ENCODE measurements at regions not wholly inside any gene's neighbourhood (a gene's known extent, or its start where the extent isn't known, plus 50 kb on each side); places are given as distances from the start of the nearest gene placed in this dataset.

DNA sequence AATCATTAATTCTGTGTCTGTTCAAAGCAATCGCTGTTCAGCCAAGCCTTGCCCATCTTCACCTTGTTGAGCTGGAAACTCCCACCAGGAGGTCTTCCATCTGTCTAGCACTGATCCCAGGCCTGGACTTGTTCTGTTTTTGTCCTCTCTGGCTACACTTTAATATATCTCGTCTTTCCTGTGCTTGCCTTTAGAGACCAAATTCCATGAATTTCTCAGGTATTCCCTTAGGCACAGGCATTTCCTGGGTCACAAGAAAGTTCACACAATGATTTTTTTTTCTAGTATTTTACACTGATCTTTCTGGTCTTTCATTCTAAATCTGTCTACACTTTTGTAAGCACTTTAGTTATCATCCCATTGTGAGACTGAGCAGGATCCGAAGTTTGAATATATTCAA lies 116.4 kb upstream of the CCND2 start:
- no peak overlapping the region for H3K4me3 Mint-ChIP-seq
- H3K9me3 Mint-ChIP-seq: peaks cover 4% of the 10 kb centered on the region
- H3K27ac Mint-ChIP-seq: no peak overlapping the region
- H3K27me3 Mint-ChIP-seq: no peaks in the 10 kb centered on the region
- ChIA-PET CTCF (interaction anchor here (1.2 kb wide), 2 partner anchors 12 to 59 kb away, joined by 3 to 4 read pairs; no protein-coding TSS in a partner anchor), POLR2A (interaction anchor here (0.7 to 4.8 kb wide), 5 partner anchors 8 to 120 kb away, joined by 3 to 31 read pairs (median 9); no protein-coding TSS in a partner anchor)
- no peak for ATAC-seq
- no peak for DNase-seq
- peaks cover 82% of the 10 kb centered on the region for H3K4me1 Mint-ChIP-seq (ENCODE audit: low read depth)
- peaks cover 2% of the 10 kb centered on the region for H3K36me3 Mint-ChIP-seq (ENCODE audit: low read depth)
- TF ChIP-seq, protein P1, sequence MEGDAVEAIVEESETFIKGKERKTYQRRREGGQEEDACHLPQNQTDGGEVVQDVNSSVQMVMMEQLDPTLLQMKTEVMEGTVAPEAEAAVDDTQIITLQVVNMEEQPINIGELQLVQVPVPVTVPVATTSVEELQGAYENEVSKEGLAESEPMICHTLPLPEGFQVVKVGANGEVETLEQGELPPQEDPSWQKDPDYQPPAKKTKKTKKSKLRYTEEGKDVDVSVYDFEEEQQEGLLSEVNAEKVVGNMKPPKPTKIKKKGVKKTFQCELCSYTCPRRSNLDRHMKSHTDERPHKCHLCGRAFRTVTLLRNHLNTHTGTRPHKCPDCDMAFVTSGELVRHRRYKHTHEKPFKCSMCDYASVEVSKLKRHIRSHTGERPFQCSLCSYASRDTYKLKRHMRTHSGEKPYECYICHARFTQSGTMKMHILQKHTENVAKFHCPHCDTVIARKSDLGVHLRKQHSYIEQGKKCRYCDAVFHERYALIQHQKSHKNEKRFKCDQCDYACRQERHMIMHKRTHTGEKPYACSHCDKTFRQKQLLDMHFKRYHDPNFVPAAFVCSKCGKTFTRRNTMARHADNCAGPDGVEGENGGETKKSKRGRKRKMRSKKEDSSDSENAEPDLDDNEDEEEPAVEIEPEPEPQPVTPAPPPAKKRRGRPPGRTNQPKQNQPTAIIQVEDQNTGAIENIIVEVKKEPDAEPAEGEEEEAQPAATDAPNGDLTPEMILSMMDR (IDR thresholded peaks at IDR 0.05): no peak
- intact Hi-C loops (cut with micrococcal nuclease): no loop called here

DNA sequence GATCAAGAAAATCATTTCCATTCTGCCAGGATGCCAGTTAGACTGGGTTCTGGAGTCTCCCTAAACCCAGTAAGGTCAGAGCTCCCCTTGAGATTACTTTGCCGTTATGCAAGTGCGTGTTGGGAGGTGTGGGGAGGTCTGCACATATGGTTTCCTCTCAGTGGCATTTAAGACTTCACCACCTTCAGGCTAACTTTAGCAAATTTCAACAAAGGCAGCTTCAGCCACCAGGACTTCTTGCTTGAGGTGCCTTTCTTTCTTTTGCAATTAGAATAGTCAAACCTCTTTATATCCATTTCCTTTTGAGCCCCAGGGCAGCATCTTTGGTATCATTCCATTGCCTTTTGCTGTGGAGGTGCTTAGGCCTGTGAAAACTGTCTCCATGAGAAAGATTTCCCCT lies 117.2 kb upstream of the CCND2 start:
- DNase-seq: no peak

GRCh38 chr12:4154672-4155225 lies 118.8 kb upstream of the CCND2 start:
- Mint-ChIP-seq H3K9me3 (peaks cover 11% of the 10 kb centered on the region), H3K36me3 (ENCODE audit: low read depth) (peaks cover 7% of the 10 kb centered on the region), H3K27me3 (no peaks in the 10 kb centered on the region), H3K27ac (peak overlapping the region; percentile 92), H3K4me3 (no peak overlapping the region), H3K4me1 (ENCODE audit: low read depth) (peaks cover 80% of the 10 kb centered on the region)
- TF ChIP-seq, protein P1 (IDR thresholded peaks at IDR 0.05): no peak
- DNase-seq (no peak), ATAC-seq (no peak)
- POLR2A ChIA-PET: interaction anchor here (0.6 to 4.8 kb wide), 11 partner anchors 9 to 122 kb away, joined by 3 to 35 read pairs (median 8); partner anchors contain the start of gene CCND2
- CTCF ChIA-PET: interaction anchor here (1.0 to 4.9 kb wide), 9 partner anchors 9 to 192 kb away, joined by 3 to 37 read pairs (median 4); no protein-coding TSS in a partner anchor
- intact Hi-C loops (cut with micrococcal nuclease): no loop called here

More for the DNA sequence above, 117.2 kb upstream of the CCND2 start:
- H3K4me3 Mint-ChIP-seq: no peak overlapping the region
- H3K27me3 Mint-ChIP-seq: no peaks in the 10 kb centered on the region
- ATAC-seq: no peak
- no peaks in the 10 kb centered on the region for H3K36me3 Mint-ChIP-seq (ENCODE audit: low read depth)
- POLR2A ChIA-PET: interaction anchor here (1.6 to 4.8 kb wide), 5 partner anchors 9 to 121 kb away, joined by 4 to 35 read pairs (median 21); no protein-coding TSS in a partner anchor
- TF ChIP-seq, protein P1 (IDR thresholded peaks at IDR 0.05): no peak
- peaks cover 85% of the 10 kb centered on the region for H3K4me1 Mint-ChIP-seq (ENCODE audit: low read depth)
- H3K27ac Mint-ChIP-seq: peak overlapping the region; percentile 56
- H3K9me3 Mint-ChIP-seq: peaks cover 2% of the 10 kb centered on the region
- intact Hi-C loops (cut with micrococcal nuclease): no loop called here
- CTCF ChIA-PET: interaction anchor here (1.2 to 4.9 kb wide), 3 partner anchors 13 to 121 kb away, joined by 3 to 37 read pairs (median 15); no protein-coding TSS in a partner anchor

DNA sequence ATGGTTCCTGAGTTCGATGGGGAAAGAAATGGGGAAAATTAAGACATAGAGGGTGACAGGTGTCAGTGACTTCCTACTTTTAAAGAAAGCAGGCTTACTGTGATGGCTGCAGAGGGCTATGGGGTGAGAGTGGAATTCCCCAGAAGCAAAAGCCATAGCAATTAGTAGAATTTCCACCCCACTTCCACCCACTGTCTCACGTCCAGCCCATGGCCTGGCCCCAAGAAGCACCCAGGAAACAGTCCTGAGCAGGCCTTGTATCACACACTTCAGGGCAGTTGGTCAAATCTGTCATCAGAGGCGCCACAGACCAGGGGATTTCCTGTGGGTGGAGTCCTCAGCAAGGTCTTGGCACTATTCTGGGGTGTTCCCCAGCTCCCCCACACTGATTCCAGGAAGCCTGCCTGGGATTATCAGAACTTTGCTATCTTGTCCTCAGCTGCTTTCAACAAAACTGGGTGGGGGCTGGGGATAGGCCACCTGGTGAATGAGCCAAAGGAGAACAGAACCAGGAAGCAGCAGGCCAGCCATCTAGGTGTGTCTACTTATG lies 120.1 kb upstream of the CCND2 start:
- ChIA-PET CTCF (interaction anchor here (0.8 to 4.9 kb wide), 7 partner anchors 10 to 126 kb away, joined by 3 to 37 read pairs (median 3); no protein-coding TSS in a partner anchor), POLR2A (interaction anchor here (1.1 to 4.8 kb wide), 11 partner anchors 7 to 123 kb away, joined by 4 to 35 read pairs (median 10); partner anchors contain the start of gene CCND2)
- Mint-ChIP-seq H3K27me3 (no peaks in the 10 kb centered on the region), H3K4me1 (ENCODE audit: low read depth) (peaks cover 76% of the 10 kb centered on the region), H3K9me3 (peaks cover 13% of the 10 kb centered on the region), H3K36me3 (ENCODE audit: low read depth) (peaks cover 8% of the 10 kb centered on the region), H3K27ac (peak overlapping the region; percentile 92), H3K4me3 (peak overlapping the region; percentile 22)
- DNase-seq (peak; percentile 96), ATAC-seq (peak; percentile 87)
- TF ChIP-seq, protein P1 (IDR thresholded peaks at IDR 0.05): no peak
- intact Hi-C loops (cut with micrococcal nuclease): loop anchor here (2.0 kb wide), 1 partner anchor 115 kb away; no protein-coding TSS in a partner anchor

Data from activated CD8-positive, alpha-beta T cell treated with anti-CD3 and anti-CD28 coated beads for 36 hours (primary cell).